HL-60/S4 treated with phorbol 12-myristate 13-acetate at 8.2 ng/mL for 4 days and 3 days (cell line): ENCODE measurements at regions not wholly inside any gene's neighbourhood (a gene's known extent, or its start where the extent isn't known, plus 50 kb on each side); places are given as distances from the start of the nearest gene placed in this dataset.
"Not testable (repeated sequence)": the region's sequence is repeated elsewhere in the genome, so short reads cannot be mapped to it uniquely, and the experiment has no call there.

Experiments
- in situ Hi-C: fragments of 300-500 bp; cut with MboI; formaldehyde crosslinking; loops from 2 replicates; pipeline ENCODE4 v1.15.0; 2022; ENCODE audit warnings: low sequenced_read_pairs

- in situ Hi-C loops = no loop called here
Measured at GRCh38 chr3:5898106-5898505, 710.6 kb downstream of the EDEM1 start.

DNA sequence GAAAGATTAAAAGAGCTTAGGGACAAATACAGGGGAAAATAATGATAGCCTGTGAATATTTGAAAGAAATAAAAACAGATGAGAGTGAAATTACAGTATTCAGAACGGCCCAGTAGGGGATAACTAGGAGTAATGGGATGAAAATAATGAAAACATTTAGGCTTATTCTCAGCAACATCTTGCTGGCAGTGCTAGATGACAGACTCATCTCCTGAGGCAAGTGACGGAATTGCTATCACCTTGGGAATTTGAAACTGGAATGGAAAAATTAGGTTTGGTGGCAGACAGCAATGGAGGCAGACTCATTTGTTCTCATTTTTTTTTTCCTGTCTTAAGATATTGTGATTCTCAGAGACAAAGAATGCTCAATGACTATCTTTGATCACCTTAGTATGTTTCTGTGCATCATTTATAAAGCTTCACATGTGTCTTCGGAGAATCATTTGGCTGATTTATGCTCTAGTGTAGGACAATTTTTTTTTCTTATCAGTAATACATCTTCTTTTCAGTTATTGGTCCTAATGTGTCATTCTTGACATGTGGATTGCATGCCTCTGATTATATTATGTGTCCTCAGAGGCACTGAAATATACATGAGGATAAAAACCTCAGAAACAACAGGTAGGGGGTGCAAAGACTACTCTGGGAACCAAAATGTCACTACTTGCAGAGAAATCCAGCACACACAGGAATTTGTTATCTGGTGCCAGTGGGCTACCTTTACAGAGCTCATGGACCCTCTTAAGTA is 711.7 kb downstream of the EDEM1 start:
- in situ Hi-C loops = no loop called here

DNA sequence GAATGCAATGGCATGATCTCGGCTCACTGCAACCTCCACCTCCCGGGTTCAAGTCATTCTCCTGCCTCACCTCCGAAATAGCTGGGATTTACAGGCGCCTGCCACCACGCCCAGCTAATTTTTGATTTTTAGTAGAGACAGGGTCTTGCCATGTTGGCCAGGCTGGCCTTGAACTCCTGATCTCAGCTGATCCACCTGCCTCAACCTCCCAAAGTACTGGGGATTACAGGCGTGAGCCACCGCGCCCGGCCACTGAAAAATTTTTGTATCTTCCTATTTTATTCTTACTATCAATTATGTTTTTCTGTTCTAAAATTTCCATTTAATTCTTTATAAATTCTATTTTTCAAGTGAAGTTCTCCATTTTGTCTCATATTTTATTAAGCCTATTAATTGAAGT is 730.4 kb downstream of the EDEM1 start:
- in situ Hi-C loops = no loop called here

DNA sequence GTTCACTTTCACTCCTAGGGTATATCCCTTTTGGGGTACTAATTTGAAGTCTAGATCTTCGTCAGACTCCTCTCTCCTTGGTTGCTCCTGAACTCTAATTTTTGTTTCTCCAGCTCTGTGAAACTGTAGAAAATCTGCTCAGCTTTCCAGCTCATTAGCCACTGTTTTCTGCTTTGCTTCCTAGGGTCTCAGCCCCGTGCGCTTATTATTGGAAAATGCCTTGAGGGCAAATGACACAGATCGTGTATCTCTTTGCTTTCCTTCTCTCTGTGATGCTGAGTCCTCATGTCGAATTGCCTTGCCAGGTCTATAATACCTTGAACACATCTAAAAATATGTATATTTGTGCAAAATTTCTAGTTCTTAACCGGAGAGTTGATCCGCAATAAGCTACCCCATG is 731.1 kb downstream of the EDEM1 start:
- in situ Hi-C loops = no loop called here

DNA sequence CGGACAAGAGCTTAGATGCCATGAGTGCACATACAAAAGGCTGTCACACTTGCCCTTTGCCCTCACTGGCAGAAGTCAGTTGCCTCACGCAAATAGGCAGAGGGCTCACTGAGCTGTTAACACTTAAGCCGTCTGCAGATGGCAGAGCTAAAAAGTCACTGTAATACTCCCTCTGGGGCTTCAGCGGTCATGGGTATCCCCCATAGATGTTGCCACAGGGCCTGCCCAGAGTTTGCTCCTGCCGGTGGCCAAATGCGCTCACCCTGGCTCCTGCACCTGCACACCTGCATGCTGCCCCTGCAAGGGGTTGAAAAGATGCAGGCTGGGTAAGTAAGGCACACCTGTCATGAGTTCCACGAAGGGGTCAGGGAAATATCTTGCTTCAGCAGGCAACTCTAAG is 741.5 kb downstream of the EDEM1 start:
- in situ Hi-C loops = no loop called here

- in situ Hi-C loops = not testable (repeated sequence)
Measured at GRCh38 chr3:5944061-5944460, 756.6 kb downstream of the EDEM1 start.

- in situ Hi-C loops = no loop called here
Measured at GRCh38 chr3:5948084-5948483, 760.6 kb downstream of the EDEM1 start.

GRCh38 chr3:5951026-5951425 is 763.5 kb downstream of the EDEM1 start:
- in situ Hi-C loops = no loop called here

DNA sequence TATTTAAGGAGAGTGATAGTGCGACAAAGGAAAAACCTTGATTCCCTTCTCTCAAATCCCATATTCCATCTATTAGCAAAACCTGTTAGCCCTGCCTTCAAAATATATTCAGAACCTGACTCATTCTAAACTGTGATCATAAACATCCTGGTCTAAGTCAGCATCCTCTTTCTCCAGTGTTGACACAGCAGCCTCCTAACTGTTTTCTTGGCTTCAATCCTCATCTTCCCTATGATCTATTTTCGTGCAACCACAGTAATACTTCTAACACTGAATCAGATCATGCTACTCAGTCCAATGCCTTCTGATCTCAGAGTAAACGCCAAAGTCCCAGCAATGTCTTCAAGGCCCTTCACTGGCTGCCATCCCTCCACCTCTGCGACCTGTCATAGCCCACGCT is 785.1 kb downstream of the EDEM1 start:
- in situ Hi-C loops = no loop called here

DNA sequence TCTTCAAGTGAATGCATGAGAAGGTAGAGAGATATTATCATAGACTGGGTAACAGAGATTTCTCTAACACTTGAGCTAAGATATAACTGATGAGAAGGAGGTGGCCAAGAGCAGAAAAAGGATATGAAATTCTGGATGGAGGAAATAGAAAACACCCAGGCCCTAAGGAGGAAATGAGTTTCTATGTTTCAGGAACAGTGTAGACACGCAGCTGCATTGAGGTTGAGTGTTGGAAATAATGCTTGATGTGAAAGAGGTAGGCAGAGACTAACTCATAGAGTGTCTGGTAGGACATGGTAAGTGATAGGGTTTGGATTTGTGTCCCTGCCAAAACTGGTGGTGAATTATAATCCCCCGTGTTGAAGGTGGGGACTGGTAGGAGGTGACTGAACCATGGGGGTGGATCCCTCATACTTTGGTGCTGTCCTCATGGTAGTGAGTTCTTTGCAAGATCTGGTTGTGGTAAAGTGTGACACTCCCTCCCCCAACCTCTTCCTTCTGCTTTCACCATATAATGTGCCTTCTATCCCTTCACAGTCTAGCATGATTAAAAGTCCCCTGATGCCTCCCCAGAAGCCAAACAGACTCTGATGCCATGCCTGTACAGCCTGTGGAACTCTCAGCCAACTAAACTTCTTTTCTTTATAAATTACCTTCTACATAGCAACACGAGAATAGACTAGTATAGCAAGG is 787.3 kb downstream of the EDEM1 start:
- in situ Hi-C loops = no loop called here

GRCh38 chr3:5977331-5977730 is 789.8 kb downstream of the EDEM1 start:
- in situ Hi-C loops = no loop called here

GRCh38 chr3:5980475-5980874 is 793.0 kb downstream of the EDEM1 start:
- in situ Hi-C loops = no loop called here

GRCh38 chr3:5994651-5995050 is 807.1 kb downstream of the EDEM1 start:
- in situ Hi-C loops = no loop called here

DNA sequence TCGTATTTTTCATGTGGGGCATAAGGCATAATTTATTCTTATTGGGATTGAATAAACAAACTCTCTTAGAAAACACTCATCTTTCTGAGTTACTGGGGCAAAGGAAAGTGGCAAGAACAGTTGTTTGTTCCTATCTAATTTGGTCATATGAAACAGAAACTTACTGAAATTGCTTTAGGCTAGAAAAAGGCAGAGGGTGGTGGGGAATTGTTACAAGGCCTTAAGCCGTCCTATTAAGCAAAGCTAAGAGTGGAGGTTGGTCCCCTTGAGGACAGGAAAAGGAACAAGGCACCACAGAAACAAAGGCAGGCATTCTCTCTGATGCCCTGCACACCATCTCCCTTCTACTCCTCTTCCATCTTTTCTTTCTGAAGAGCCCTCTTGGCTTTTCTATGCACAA is 830.9 kb downstream of the EDEM1 start:
- in situ Hi-C loops = no loop called here

DNA sequence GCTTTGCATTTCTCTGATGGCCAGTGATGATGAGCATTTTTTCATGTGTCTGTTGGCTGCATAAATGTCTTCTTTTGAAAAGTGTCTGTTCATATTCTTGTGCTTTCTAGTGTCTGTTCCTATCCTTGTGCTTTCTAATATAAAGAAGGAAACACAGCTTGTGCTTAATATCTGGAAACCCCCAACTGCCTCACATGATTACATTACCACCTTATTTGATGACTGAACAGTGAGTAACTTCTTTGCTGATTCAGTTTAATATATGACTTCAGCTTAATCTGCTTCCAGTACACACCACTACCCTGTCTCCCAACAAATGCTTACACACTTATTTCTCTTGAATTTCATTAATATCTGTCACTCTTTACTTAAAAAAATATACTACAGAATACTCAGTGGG is 835.1 kb downstream of the EDEM1 start:
- in situ Hi-C loops = no loop called here

GRCh38 chr3:6025032-6025431 is 835.9 kb upstream of the GRM7 start:
- in situ Hi-C loops = no loop called here

DNA sequence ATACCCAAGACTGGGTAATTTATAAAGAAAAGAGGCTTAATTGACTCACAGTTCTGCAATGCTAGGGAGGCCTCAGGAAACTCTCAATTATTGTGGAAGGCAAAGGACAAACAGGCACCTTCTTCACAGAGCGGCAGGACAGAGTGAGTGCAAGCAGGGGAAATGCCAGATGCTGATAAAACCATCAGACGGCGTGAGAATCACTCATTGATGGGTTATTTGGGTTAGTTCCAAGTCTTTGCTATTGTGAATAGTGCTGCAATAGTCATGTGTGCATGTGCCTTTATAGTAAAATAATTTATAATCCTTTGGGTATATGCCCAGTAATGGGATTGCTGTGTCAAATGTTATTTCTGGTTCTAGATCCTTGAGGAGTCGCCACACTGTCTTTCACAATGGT is 830.3 kb upstream of the GRM7 start:
- in situ Hi-C loops = not testable (repeated sequence)

GRCh38 chr3:6035626-6036025 is 825.3 kb upstream of the GRM7 start:
- in situ Hi-C loops = no loop called here

DNA sequence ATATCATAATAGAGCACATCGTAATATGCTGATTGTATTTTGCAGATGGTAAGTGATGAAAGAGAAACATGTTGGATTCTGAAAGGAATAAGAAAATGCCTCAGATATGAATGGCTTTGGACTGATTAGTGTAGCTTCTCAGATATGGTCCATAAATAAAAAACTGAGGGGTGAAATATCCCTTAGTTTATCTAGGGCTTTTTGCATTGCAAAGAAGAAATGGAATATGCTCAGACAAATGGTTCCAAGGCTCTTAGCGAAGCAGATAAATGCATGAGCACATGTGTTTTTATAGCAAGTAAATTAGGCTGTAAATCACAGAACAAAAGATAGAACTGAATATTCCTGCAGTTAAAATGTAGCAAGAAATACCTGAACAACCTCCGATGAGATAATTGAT is 820.9 kb upstream of the GRM7 start:
- in situ Hi-C loops = no loop called here

DNA sequence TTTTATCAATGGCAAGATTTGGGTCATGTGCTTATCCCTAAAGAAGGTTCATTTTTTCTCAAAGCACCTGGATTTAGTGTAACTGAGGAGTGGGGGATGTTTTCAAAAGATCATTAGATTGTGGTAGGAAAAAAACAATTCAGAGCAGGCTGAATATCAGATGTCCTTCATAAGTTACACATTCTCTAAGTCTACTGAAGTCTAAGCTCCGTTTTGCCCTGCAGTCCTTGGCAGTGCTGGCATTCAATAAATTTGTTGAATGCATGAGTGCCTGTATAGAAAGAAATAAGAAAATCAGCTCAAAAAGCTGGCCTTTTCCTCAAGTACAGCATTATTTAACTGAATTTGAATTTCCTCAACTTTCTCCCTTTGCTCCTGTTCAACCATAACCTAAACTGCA is 819.0 kb upstream of the GRM7 start:
- in situ Hi-C loops = no loop called here

DNA sequence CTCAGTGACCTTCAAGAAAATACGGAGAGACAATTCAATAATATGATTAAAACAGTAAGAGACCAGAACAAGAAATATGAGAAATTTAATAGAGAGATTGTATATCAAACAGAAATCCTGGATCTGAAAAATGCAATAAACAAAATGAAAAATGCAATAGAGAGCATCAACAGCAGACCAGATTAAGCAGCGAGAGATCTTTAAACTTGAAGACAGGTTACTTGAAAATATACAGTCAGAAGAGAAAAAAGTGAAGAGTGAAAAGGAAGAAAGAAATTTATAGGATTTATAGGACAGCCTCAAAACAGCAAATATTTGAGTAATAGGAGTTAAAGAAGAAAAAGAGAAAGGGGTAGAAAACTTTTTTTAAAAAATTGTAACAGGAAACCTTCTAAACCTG is 813.9 kb upstream of the GRM7 start:
- in situ Hi-C loops = no loop called here

DNA sequence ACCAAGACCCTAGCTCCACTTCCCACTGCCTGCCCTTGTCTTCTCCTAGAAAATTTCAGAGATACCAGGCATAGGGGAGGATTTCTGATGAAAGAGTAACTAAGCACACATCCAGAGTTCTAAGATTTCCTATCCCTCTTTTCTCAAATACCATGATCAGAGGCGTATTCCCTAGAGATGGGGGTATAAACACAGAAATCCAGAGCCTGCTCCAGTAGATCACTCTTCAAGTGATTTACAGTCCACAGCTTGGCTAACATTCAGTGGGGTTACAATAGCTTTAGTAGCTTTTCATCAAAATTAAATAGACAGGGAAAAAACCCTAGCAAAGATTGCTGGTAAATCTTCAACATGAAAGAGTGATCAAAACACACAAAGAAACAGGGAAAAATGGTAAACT is 800.7 kb upstream of the GRM7 start:
- in situ Hi-C loops = no loop called here
